HUES6 (cell line): ENCODE measurements at regions not wholly inside any gene's neighbourhood (a gene's known extent, or its start where the extent isn't known, plus 50 kb on each side); places are given as distances from the start of the nearest gene placed in this dataset.

ENCODE experiments used
- H3K27ac ChIP-seq: 2 replicates; pipeline ENCODE4 v1.7.0; 2013; ENCODE audit warnings: low read depth, mild to moderate bottlenecking, low read length, inconsistent platforms
- H3K27me3 ChIP-seq: 2 replicates; pipeline ENCODE4 v1.6.1; 2013; ENCODE audit warnings: low read length; ENCODE audit not compliant: control insufficient read depth, insufficient read depth
- H3K36me3 ChIP-seq: 2 replicates; pipeline ENCODE4 v1.6.1; 2013; ENCODE audit warnings: low read length; ENCODE audit not compliant: control insufficient read depth, insufficient read depth
- H3K4me1 ChIP-seq: 2 replicates; pipeline ENCODE4 v1.6.1; 2013; ENCODE audit warnings: low read length; ENCODE audit not compliant: control insufficient read depth, insufficient read depth
- H3K4me3 ChIP-seq: 2 replicates; pipeline ENCODE4 v1.5.1; 2013; ENCODE audit warnings: low read depth, low read length
- H3K9ac ChIP-seq: one replicate; pipeline ENCODE4 v1.6.1; 2013; ENCODE audit warnings: mild to moderate bottlenecking, low read length
- H3K9me3 ChIP-seq: 2 replicates; pipeline ENCODE4 v1.6.1; 2013; ENCODE audit warnings: low read depth, low read length; ENCODE audit not compliant: control insufficient read depth, insufficient read depth

GRCh38 chr7:21028599-21028998 is 241.9 kb upstream of the SP8 start:
- Histone ChIP-seq H3K4me3 (0 out of 2 replicates have a peak overlapping the region, but pooled peaks have one; percentile 3), H3K9me3 (no peaks in the 10 kb centered on the region), H3K36me3 (no peaks in the 10 kb centered on the region), H3K9ac (no peak overlapping the region), H3K4me1 (peaks cover 55% of the 10 kb centered on the region), H3K27ac (no peak overlapping the region), H3K27me3 (no peaks in the 10 kb centered on the region)

- Histone ChIP-seq H3K4me1 (peaks cover 55% of the 10 kb centered on the region), H3K4me3 (0 out of 2 replicates have a peak overlapping the region, but pooled peaks have one; percentile 3), H3K9ac (no peak overlapping the region), H3K36me3 (no peaks in the 10 kb centered on the region), H3K9me3 (no peaks in the 10 kb centered on the region), H3K27me3 (no peaks in the 10 kb centered on the region), H3K27ac (no peak overlapping the region)
Observed at GRCh38 chr7:21029006-21029405, 242.3 kb upstream of the SP8 start.

GRCh38 chr7:21030237-21030871 is 243.7 kb upstream of the SP8 start:
- H3K27me3 ChIP-seq: no peaks in the 10 kb centered on the region
- no peak overlapping the region; the same call in 1 of the 2 replicates for H3K27ac ChIP-seq
- H3K4me3 ChIP-seq: peak overlapping the region; percentile 28
- H3K9me3 ChIP-seq: no peaks in the 10 kb centered on the region
- H3K4me1 ChIP-seq: peaks cover 47% of the 10 kb centered on the region
- H3K36me3 ChIP-seq: no peaks in the 10 kb centered on the region
- H3K9ac ChIP-seq: no peak overlapping the region

GRCh38 chr7:21041252-21041651 is 254.6 kb upstream of the SP8 start:
- Histone ChIP-seq H3K27ac (no peak overlapping the region), H3K9me3 (peaks cover 3% of the 10 kb centered on the region; the same call in 1 of the 2 replicates), H3K9ac (no peak overlapping the region), H3K4me3 (no peak overlapping the region), H3K36me3 (no peaks in the 10 kb centered on the region), H3K27me3 (no peaks in the 10 kb centered on the region), H3K4me1 (peaks cover 23% of the 10 kb centered on the region)

- Histone ChIP-seq H3K27me3 (no peaks in the 10 kb centered on the region), H3K4me3 (no peak overlapping the region), H3K9ac (no peak overlapping the region), H3K4me1 (peaks cover 23% of the 10 kb centered on the region), H3K36me3 (no peaks in the 10 kb centered on the region), H3K9me3 (peaks cover 3% of the 10 kb centered on the region; the same call in 1 of the 2 replicates), H3K27ac (no peak overlapping the region)
Observed at GRCh38 chr7:21041666-21042065, 255.0 kb upstream of the SP8 start.

GRCh38 chr7:21044384-21044783 is 257.7 kb upstream of the SP8 start:
- no peak overlapping the region for H3K9ac ChIP-seq
- no peaks in the 10 kb centered on the region for H3K27me3 ChIP-seq
- peaks cover 23% of the 10 kb centered on the region for H3K4me1 ChIP-seq
- H3K4me3 ChIP-seq: no peak overlapping the region
- no peaks in the 10 kb centered on the region for H3K36me3 ChIP-seq
- H3K9me3 ChIP-seq: no peaks in the 10 kb centered on the region
- no peak overlapping the region for H3K27ac ChIP-seq

GRCh38 chr7:21044913-21045568 is 258.4 kb upstream of the SP8 start:
- Histone ChIP-seq H3K9ac (no peak overlapping the region), H3K9me3 (no peaks in the 10 kb centered on the region), H3K27ac (no peak overlapping the region), H3K27me3 (no peaks in the 10 kb centered on the region), H3K4me1 (peaks cover 23% of the 10 kb centered on the region), H3K36me3 (no peaks in the 10 kb centered on the region), H3K4me3 (no peak overlapping the region)

GRCh38 chr7:21051865-21052264 is 265.2 kb upstream of the SP8 start:
- no peak overlapping the region for H3K4me3 ChIP-seq
- no peaks in the 10 kb centered on the region for H3K4me1 ChIP-seq
- H3K27ac ChIP-seq: no peak overlapping the region
- no peaks in the 10 kb centered on the region for H3K36me3 ChIP-seq
- H3K9ac ChIP-seq: no peak overlapping the region
- H3K9me3 ChIP-seq: no peaks in the 10 kb centered on the region
- H3K27me3 ChIP-seq: no peaks in the 10 kb centered on the region

- Histone ChIP-seq H3K4me1 (no peaks in the 10 kb centered on the region), H3K27me3 (no peaks in the 10 kb centered on the region), H3K27ac (no peak overlapping the region), H3K9me3 (peaks cover 13% of the 10 kb centered on the region), H3K4me3 (no peak overlapping the region), H3K9ac (no peak overlapping the region), H3K36me3 (no peaks in the 10 kb centered on the region)
Observed at GRCh38 chr7:21054427-21055112, 267.9 kb upstream of the SP8 start.

GRCh38 chr7:21059069-21059468 is 272.4 kb upstream of the SP8 start:
- Histone ChIP-seq H3K36me3 (no peaks in the 10 kb centered on the region), H3K4me3 (no peak overlapping the region), H3K4me1 (no peaks in the 10 kb centered on the region), H3K27ac (no peak overlapping the region), H3K9me3 (peaks cover 13% of the 10 kb centered on the region), H3K9ac (no peak overlapping the region), H3K27me3 (no peaks in the 10 kb centered on the region)

- no peak overlapping the region for H3K27ac ChIP-seq
- peaks cover 12% of the 10 kb centered on the region for H3K9me3 ChIP-seq
- H3K4me3 ChIP-seq: no peak overlapping the region
- H3K4me1 ChIP-seq: no peaks in the 10 kb centered on the region
- no peak overlapping the region for H3K9ac ChIP-seq
- H3K36me3 ChIP-seq: no peaks in the 10 kb centered on the region
- no peaks in the 10 kb centered on the region for H3K27me3 ChIP-seq
Observed at GRCh38 chr7:21063106-21063505, 276.4 kb upstream of the SP8 start.
